ENCODE measurements at regions not wholly inside any gene's neighbourhood (a gene's known extent, or its start where the extent isn't known, plus 50 kb on each side); places are given as distances from the start of the nearest gene placed in this dataset.

DNA sequence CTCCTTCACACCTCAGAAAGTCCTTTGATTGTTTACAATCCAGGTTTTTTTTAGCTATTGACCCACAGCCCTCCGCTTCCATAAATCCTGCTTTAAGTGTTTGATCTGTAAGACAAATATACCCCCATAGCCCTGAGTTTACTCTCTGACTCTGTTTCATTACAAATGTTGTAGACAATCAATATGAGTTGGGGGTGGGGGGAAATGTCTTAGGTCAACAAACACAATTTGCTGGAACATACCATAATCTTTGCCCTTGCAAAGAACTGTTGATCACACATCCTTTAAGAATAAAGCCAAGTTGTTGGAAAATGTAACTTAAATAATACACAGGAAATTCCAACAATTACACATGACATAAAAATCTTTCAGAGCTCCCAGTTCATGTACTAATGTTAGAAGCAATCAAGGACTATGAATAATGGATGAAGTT is 301.8 kb upstream of the SEMA6D start:
- Histone ChIP-seq H3K4ac (ENCODE audit: low read depth, low read length) (peak overlapping the region; percentile 84), H4K20me1 (ENCODE audit: insufficient read depth, low read length) (no peaks in the 10 kb centered on the region), H2BK120ac (ENCODE audit: low read depth, low read length) (peak overlapping the region; percentile 87), H4K8ac (ENCODE audit: low read depth in 2 of 2, low read length in 2 of 2) (peak overlapping the region; percentile 13 to 90; a peak in 3 of 4 replicates), H2AK9ac (replicated peaks; ENCODE audit: low read depth, low read length, poor library complexity) (no peak overlapping the region), H3K4me3 (ENCODE audit: insufficient read depth, low read depth, low read length) (no peak overlapping the region), H2AFZ (replicated peaks; ENCODE audit: low read length, poor library complexity) (peak overlapping the region; percentile 72), H3K56ac (ENCODE audit: extremely low read depth, insufficient read depth, low read length) (peak overlapping the region; percentile 75; the same call in 1 of the 2 replicates), H3K79me1 (ENCODE audit: low read depth in 1 of 2, low read length in 2 of 2) (no peaks in the 10 kb centered on the region), H4K91ac (ENCODE audit: insufficient read depth, low read depth, low read length) (peak overlapping the region; percentile 68), H2BK15ac (ENCODE audit: low read depth, low read length) (peak overlapping the region; percentile 62; the same call in 1 of the 3 replicates), H3K9me3 (ENCODE audit: control insufficient read depth, insufficient read depth, low read length) (no peaks in the 10 kb centered on the region), H3K27me3 (ENCODE audit: control insufficient read depth, insufficient read depth, low read length) (no peaks in the 10 kb centered on the region), H3K4me1 (ENCODE audit: control insufficient read depth, insufficient read depth, low read length) (peaks cover 15% of the 10 kb centered on the region), H3K23ac (ENCODE audit: low read depth, low read length) (peak overlapping the region; percentile 92), H3K9ac (ENCODE audit: low read depth, low read length) (peak overlapping the region; percentile 19; the same call in 1 of the 2 replicates), H3K18ac (ENCODE audit: low read depth, low read length) (peak overlapping the region; percentile 75; the same call in 1 of the 2 replicates), H3K27ac (ENCODE audit: insufficient read depth, low read length) (peak overlapping the region; percentile 70; the same call in 1 of the 2 replicates), H2AK5ac (ENCODE audit: low read depth, low read length) (peak overlapping the region; percentile 88), H4K5ac (ENCODE audit: low read depth, low read length) (peak overlapping the region; percentile 95; the same call in 1 of the 2 replicates), H3K4me2 (ENCODE audit: low read depth, low read length) (peak overlapping the region; percentile 77), H3K9me1 (ENCODE audit: insufficient read depth, low read length) (no peaks in the 10 kb centered on the region), H3K14ac (replicated peaks; ENCODE audit: low read depth, low read length) (peak overlapping the region; percentile 82), H2BK5ac (ENCODE audit: low read depth, low read length, poor library complexity, severe bottlenecking) (peak overlapping the region; percentile 94), H2BK20ac (ENCODE audit: low read depth, low read length) (peak overlapping the region; percentile 96), H3K36me3 (ENCODE audit: control insufficient read depth, insufficient read depth, low read length) (no peaks in the 10 kb centered on the region)
- no peak for TF ChIP-seq POLR2A (IDR thresholded peaks at IDR 0.05; ENCODE audit: low read depth, low read length)
- no peak for TF ChIP-seq NFE2L2 (IDR thresholded peaks at IDR 0.05; ENCODE audit: low read depth, low read length)
- TF ChIP-seq MAZ (IDR thresholded peaks at IDR 0.05; ENCODE audit: borderline replicate concordance, low read depth, low read length): no peak
- TF ChIP-seq MXI1 (IDR thresholded peaks at IDR 0.05; ENCODE audit: borderline replicate concordance, low read depth, low read length): no peak
- no peak for TF ChIP-seq SMC3 (IDR thresholded peaks at IDR 0.05; ENCODE audit: low read depth, low read length)
- no peak for TF ChIP-seq CEBPB (IDR thresholded peaks at IDR 0.05; ENCODE audit: low read depth, low read length)
- no peak for TF ChIP-seq MAFK (IDR thresholded peaks at IDR 0.05; ENCODE audit: low read depth, low read length)
- TF ChIP-seq RCOR1 (IDR thresholded peaks at IDR 0.05; ENCODE audit: insufficient replicate concordance, low read length): no peak
- no peak for TF ChIP-seq CHD1 (IDR thresholded peaks at IDR 0.05; ENCODE audit: low read depth, low read length)
- TF ChIP-seq, protein P1, sequence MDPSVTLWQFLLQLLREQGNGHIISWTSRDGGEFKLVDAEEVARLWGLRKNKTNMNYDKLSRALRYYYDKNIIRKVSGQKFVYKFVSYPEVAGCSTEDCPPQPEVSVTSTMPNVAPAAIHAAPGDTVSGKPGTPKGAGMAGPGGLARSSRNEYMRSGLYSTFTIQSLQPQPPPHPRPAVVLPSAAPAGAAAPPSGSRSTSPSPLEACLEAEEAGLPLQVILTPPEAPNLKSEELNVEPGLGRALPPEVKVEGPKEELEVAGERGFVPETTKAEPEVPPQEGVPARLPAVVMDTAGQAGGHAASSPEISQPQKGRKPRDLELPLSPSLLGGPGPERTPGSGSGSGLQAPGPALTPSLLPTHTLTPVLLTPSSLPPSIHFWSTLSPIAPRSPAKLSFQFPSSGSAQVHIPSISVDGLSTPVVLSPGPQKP (IDR thresholded peaks at IDR 0.05; ENCODE audit: borderline replicate concordance, low read depth, low read length): no peak
- TF ChIP-seq, protein P2, sequence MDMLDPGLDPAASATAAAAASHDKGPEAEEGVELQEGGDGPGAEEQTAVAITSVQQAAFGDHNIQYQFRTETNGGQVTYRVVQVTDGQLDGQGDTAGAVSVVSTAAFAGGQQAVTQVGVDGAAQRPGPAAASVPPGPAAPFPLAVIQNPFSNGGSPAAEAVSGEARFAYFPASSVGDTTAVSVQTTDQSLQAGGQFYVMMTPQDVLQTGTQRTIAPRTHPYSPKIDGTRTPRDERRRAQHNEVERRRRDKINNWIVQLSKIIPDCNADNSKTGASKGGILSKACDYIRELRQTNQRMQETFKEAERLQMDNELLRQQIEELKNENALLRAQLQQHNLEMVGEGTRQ (IDR thresholded peaks at IDR 0.05; ENCODE audit: low read depth, low read length): no peak
- no peak for TF ChIP-seq BHLHE40 (IDR thresholded peaks at IDR 0.05; ENCODE audit: low read depth, low read length)
- TF ChIP-seq RAD21 (IDR thresholded peaks at IDR 0.05; ENCODE audit: low read length): no peak
- ChIA-PET POLR2A (ENCODE audit: unreplicated experiment) (no interaction called here), CTCF (interaction anchor here (1.4 kb wide), 1 partner anchor 10 kb away, joined by 4 read pairs; no protein-coding TSS in a partner anchor)
- ATAC-seq (ENCODE audit: low read depth) (peak; percentile 68), DNase-seq (peak; percentile 57)
- no CpG with 5 or more reads among the region's 1 CpG for WGBS, 2 experiments (ENCODE audit: extremely low coverage in 2 of 2, insufficient read length in 1 of 2)
- intact Hi-C loops (cut with micrococcal nuclease) (no loop called here), in situ Hi-C loops (cut with MboI; ENCODE audit: low sequenced_read_pairs) (no loop called here), dilution Hi-C loops (cut with HindIII; ENCODE audit: low sequenced_read_pairs, unreplicated experiment) (no loop called here)
- BruUV-seq (replicated peaks): no TSS peak

Data from IMR-90 (cell line).